SIG-M5 treated with dmso at 0.1 percent for 504 hours (cell line): ENCODE measurements at regions not wholly inside any gene's neighbourhood (a gene's known extent, or its start where the extent isn't known, plus 50 kb on each side); places are given as distances from the start of the nearest gene placed in this dataset.

Source experiments
- DNase-seq: peaks from one replicate; lab custom pipeline; 2025; ENCODE audit not compliant: unreplicated experiment; lab: John Stamatoyannopoulos, UW

DNA sequence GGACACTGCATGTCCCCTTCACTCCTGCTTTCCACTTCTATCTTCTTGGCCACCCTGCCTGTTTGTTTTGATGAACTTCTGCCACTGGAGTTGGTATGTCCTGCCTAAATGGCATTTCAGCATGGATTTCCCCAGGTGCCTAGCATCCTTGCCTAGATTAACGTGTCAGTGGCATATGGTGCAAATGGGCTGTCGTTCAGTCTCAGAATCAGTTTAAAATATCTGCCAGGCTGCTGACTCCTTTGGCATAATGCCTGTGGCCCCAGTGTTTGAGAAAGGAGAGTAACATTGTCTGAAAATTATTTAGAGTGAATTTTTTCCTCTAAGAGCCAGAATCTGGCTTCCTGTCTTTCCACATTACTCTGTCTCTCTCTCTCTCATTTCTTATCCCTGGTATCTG lies 64.9 kb upstream of the BARHL2 start:
- no peak for DNase-seq

DNA sequence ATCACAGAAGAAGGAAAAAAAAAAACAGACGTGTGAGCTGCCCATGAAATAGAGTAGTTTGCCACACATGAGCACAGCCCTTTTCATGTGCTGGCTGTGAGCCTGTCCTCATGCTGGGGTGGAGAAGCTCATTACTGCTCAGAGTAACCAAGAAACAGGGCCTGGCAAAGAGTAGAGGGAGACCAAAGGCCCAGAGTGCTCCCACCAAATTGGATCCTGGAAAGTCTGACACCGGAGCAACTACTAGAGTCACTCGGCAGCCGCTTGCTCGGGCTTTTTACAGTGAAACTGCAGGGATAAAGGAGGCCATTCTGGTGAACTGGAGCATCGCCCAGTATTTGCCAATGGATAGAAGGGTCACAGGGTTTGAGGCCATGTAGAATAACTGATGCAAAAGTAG lies 64.4 kb upstream of the BARHL2 start:
- no peak for DNase-seq

- DNase-seq = no peak
Measured at GRCh38 chr1:90780981-90781380, 63.9 kb upstream of the BARHL2 start.

- no peak for DNase-seq
Measured at GRCh38 chr1:90779573-90779972, 62.5 kb upstream of the BARHL2 start.

DNA sequence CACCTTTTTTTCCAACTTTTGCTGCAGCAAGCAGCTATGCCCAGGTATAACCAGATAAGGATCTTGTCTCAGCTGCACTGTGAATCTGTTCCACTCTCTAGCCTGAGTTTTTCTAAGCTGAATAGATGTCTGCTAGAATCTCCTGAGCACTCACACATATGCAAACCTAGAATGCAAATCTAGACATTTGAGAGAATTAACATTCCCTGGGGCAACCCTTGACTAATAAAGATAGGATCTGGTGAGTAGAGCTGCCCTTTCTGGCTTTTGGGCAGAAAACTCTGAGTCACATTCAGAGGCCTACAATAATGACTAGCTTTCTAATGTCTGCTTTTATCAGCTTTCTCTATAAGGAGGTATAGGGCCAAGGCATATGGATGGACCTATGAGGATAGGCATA lies 61.4 kb upstream of the BARHL2 start:
- DNase-seq = no peak

- no peak for DNase-seq
Measured at GRCh38 chr1:90773812-90774211, 56.7 kb upstream of the BARHL2 start.

- no peak for DNase-seq
Measured at GRCh38 chr1:90768826-90769225, 51.7 kb upstream of the BARHL2 start.

- DNase-seq = no peak
Measured at GRCh38 chr1:90768098-90768497, 51.0 kb upstream of the BARHL2 start.
